ENCODE measurements at regions not wholly inside any gene's neighbourhood (a gene's known extent, or its start where the extent isn't known, plus 50 kb on each side); places are given as distances from the start of the nearest gene placed in this dataset.
"Not testable (repeated sequence)": the region's sequence is repeated elsewhere in the genome, so short reads cannot be mapped to it uniquely, and the experiment has no call there.

DNA sequence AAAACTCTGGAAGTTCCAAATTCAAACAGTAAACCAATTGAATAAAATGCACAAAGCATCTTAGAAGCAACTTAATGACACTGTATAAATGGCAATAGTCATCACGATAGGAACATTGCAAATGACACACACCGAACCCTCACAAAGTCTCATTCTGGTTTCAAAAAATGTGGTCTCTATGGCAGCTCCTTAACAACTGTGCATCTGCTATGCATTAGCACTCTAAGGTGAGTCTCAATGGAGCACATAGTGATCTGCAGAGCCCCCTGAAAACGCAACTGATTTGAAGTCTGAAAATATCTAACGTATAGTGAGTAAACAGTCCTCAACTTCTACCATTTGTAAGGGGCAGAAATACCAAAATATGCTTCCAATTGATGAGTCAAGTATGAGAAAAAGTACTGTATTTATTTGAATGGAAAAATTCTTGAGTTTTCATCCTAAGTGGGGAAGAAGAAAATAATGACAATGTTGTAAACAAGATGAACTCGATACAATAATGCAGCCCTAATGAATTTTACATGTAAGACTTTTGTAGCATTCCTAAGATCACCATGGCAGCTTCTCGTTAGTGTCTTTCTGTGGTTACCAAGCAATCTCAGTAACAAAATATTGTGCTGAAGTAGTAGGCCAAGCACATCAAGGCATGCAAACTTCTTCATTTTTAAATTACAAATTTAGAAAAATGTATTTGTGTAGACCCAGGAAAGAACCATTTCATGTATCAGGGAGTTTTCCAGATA, 517.5 kb upstream of the FAM174A start:
- no peak for DNase-seq (ENCODE audit: low spot score)

DNA sequence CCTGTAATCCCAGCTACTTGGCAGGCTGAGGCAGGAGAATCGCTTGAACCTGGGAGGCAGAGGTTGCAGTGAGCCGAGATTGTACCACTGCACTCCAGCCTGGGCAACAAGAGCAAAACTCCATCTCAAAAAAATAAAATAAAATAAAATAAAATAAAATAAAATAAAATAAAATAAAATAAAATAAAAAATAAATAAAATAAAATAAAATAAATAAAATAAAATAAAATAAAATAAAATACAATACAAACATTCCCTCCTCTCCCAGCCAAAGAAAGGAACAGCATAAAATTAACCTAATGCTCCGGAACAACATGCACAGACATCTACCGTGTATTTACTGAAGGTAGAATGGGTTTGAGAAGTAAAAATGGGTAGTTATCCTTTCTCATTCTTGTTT, 521.9 kb upstream of the FAM174A start:
- not testable (repeated sequence) for DNase-seq (ENCODE audit: low spot score)

DNA sequence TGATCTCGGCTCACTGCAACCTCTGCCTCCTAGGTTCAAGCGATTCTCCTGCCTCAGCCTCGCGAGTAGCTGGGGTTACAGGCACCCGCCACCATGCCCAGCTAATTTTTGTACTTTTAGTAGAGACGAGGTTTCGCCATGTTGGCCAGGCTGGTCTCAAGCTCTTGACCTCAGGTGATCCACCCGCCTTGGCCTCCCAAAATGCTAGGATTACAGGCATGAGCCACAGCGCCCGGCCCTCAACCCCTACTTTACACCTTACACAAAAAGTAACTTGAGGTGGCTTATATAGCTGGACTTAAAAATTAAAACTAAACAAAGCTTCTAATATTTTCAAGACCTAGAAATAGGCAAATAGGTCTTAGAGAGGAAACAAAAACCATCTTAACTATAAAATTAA, 524.0 kb upstream of the FAM174A start:
- not testable (repeated sequence) for DNase-seq (ENCODE audit: low spot score)

DNA sequence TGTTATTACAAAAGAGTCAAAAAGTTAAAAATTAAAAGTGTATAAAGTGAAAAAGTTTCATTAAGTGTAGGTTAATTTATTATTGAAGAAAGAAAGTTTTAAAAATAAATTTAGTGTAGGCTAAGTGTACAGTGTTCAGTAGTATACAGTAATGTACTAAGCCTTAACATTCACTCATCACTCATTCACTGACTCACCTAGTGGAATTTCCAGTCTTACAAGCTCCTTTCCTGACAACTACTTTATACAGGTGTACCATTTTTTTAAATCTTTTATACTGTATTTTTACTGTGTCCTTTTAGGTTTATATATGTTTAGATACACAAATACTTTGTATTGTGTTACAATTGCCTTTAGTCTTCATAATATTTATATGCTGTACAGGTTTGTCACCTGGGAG, 530.2 kb upstream of the FAM174A start:
- no peak for DNase-seq (ENCODE audit: low spot score)

DNA sequence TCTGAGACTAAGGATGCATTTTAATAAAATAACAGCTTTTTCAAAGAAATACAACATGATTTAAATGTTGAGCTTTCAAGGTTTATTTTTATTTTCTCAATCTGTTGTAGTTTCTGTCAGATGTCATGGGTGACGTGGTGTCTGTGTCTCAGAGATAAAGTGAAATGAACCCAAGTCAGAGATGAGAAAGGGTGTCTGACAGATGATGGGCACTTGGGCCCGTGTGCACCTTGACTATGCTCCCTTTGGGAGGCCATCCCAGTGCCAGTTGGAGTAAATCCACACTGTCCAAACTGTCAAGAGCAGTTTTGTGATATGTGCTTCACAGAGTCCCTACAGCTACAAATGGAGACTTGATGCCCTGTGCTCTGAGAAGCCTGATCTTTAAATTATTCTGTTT, 536.9 kb upstream of the FAM174A start:
- no peak for DNase-seq (ENCODE audit: low spot score)

DNA sequence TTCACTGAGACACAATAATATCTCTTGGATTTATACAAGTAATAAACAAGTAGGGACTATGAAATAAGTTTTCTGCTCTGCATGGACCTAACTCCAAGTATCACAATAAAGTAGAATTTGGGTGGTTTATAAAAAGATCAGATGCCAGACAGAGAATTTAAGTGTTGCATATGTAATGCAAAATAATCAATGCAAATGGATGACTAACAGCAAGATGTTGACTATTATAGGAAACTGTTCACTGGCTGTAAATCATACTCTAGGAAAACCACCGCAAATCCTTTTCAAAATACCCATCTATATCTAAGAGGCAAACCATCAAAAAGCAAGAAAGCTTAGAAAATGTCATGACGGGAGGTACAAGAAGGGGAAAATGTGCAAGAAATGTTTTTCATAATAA, 539.8 kb upstream of the FAM174A start:
- no peak for DNase-seq (ENCODE audit: low spot score)

DNA sequence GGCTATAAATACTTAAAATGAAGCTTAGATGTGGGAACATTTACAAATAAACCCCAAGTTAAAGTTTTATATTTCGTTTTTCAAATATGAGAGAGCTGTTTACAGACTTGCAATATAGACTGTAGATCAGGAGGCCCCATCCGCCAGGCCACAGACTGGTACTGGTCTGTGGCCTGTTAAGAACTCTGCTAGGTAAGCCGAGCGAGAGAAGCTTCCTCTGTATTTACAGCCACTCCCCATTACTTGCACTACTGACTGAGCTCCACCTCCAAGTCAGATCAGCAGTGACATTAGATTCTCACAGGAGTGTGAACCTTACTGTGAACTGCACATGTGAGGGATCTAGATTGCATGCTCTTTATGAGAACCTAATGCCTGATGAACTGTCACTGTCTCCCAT, 561.4 kb upstream of the FAM174A start:
- no peak for DNase-seq (ENCODE audit: low spot score)

DNA sequence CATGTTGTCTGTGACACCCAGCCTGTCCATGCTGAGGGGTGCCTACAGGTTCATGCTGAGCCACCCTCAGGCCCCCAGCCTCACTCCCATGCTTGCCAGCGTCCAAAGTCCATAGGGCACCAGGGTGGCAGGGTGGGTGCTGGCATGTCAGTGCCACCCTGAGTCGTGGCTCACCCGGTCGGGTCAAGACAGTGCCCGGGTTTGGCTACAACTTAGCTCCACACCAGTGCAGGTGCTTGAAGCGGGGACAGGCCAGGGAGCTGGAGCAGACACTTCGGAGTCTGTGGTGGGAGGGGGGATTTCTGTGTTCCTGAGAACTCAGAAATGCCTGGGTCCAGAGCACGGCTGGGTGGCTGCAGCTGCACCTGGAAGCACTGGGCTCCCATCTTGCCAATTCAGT, 579.2 kb upstream of the FAM174A start:
- DNase-seq (ENCODE audit: low spot score) = no peak

DNA sequence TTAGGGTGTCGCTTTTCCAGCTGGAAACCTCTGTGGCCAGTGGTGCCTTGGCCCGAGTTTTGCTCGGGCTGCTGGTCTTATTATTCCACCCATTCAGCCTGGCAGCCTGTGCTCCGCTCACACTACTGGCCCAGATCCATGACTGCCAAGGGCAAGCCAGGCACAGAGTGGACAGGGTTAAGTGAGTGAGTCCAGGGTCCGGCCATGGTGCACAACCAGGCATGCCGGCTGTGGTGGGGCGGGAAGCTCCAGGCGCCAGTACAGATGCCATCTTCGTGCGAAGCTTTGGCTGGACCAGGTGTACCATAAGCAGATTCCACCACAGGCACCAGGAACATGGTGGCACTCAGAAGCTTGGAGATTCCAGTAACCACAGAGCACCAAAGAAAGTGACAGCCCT, 580.2 kb upstream of the FAM174A start:
- DNase-seq (ENCODE audit: low spot score) = no peak

DNA sequence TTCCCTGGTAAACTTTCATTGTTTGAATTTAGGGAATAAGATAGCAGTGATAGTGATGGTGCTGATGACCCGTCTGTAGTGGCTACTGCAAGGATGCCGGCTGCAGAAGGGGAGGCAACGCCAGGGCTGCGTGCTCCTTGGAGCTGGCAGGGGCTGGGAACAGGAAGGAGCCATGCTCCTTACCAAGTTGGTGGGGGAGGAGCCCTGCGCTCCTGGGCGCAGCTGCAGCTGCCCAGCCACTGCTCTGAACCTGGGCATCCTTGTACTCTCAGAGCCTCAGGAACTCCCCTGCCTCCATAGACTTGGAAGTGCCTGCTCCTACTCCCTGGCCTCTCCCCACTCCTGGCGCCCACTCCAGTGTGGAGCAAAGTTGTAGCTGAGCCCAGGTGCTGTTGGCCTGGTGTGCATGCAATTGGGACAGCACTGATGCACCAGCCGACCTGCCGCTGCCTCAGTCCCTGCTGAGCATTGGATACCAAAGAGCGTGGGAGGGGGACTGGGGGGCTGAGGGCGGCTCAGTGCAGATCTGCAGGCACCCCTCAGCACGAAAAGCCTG, 585.1 kb upstream of the FAM174A start:
- no peak for DNase-seq (ENCODE audit: low spot score)

DNA sequence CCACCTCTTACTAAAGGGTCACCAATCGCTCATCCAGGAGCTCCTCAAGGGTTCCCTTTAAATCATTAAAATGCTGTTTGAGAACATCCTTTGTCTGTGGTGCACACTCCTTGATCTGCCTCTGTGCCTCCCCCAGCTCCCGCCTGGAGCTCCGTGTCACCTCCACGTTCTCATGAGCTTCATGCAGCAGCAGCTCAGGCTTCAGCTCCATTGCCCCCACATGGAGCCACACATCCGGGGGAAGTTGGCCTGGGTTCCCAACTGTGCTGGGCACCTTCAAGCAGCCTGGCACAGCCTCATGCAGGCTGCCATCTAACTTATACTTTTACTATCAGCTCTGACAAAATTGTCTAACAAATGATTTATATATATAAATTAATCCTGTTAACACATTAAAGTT, 585.8 kb upstream of the FAM174A start:
- no peak for DNase-seq (ENCODE audit: low spot score)

DNA sequence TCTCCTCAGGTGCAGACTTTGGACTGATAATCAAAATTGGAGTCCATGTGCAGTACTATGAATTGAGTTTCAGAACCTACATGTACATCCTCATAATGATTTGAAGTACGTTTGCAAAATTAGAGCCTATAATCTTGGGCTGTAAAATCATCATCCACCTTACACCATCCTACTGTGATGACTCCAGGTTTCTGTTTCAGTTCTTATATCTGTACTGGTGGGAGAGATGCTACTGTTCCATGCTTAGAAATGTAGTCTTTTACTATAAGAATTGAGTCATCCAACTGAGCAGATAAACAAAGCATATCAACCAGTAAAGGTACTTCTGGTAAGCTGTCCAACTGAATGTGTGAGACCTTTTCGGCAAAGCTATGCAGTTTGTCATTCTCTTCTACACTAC, 586.3 kb upstream of the FAM174A start:
- DNase-seq (ENCODE audit: low spot score) = no peak

DNA sequence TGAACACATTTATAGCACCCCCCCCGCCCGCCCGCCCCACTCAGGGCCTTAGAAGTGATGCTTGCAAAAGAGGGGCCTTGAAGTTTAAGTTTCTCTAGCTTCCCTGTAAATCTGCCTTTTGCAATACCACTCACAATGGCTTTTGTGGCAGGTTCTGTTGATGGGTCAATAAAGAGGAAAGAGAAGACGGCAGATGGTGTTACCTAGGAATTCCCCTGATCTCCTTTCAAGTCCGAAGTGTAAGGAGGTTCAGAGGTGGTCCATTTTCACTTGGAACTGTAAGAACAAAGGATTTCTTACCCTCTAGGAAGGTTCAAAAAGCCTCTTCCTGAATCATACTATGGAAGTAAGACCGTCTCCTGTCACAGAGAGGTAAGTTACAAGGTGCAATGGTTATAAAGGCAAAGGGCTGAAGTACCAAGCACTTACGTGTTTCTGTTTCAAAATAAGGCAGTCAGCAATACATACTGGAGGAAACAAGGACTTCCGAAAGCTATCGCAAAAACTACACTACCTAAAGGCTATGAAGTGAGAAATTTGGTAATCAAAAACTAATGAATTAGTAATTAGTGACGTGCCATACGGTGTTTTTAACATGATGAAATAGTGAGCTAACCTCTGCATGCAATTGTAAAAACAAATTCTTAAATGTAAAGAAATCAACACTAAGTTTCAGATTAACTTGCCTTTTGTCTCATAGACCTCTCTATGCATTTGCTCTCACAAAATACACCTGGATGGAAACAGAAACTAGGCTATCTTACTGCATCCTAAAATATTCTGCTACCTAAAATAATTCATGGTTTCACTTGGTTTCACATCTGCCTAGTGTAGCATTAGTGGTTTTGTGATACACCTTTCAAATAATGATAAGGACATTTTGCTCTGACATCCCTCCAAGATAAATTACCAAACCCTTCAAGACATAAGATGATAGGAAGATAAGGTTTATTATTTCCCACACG, 589.4 kb upstream of the FAM174A start:
- no peak for DNase-seq (ENCODE audit: low spot score)

DNA sequence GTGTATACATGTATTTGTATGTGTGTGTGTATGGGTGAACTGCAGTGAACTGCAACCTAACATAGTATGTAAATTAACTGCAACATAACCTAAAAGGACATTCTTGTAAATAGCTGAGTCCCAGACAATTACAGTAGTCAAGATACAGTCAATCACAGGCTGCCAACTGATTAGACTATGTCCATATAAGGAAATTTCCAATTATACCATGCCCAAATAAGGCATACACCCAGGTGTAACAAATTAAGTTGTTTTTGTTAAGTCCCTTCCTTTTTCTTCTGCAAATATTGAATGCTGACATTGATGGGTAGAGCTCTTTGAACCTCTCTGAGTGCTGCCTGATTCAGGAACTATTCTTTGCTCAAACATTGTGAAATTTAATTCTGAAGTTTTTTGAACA, 594.6 kb upstream of the FAM174A start:
- no peak for DNase-seq (ENCODE audit: low spot score)

DNA sequence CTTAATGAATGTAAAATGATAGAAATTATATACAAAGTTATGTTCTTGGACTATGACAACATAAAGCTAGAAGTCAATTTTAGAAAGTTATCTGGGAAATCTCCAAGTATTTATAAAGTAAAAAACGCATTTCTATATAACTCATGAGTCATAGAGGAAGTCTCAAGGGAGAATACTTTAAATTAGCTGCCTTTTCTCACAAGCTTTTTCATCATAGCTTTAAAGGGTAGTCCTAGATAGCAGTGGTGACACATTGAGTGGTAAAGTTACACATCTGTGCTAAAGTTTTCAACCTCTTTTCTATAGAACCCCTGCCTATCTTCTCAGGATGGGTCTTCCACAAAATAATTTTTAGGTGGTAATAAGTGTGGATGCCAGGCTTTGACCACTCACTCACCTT, 598.3 kb upstream of the FAM174A start:
- no peak for DNase-seq (ENCODE audit: low spot score)

DNA sequence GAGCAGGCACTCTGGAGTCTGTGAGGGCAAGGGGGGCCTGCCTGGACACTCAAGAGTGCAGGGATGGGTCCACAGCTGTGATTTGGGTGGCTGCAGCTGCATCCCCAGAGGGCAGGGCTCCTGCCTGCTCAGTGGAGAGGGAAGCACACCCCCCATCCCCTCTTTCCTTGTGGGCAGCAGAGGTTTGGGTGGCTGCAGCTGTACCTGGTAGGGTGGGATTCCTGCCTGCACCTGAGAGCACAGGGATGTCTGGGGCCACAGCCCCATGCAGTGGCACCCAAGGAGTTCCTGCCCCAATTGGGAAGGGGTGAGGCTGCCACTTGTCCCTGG, 605.4 kb upstream of the FAM174A start:
- no peak for DNase-seq (ENCODE audit: low spot score)

DNA sequence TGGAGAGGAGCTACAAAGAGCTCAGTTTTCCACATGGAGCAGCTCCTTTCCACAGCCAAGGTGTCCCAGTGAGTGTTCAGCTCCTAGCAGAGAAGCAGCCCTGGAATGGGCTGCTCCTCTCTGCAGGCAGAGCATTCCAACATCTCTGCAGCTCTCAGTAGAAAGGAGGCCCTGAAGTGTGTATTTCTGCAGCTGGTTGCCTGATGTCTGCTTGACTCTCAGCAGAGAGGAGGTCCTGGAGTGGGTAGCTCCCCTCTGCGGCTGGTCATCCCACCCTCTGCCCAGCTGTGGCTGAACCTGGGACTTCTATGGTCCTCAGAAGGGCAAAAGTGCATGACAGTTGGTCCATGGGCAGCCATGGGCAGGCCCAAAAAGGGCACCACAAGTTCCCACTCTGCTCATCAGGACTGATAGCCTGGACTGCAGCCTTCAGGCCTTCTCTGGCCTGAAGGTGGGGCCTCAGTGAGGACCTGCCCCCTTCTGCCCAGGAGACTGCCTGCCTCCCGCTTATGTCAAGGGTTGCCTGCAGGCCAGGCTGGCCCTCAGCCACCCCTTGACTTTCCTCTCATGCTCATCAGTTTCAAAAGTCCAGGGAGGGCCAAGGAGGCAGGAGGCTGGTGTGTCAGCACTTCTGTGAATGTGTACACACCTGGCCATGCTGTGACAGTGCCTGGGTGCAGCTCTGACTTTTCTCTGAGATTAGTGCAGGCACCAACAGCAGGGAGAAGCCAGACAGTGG, 605.9 kb upstream of the FAM174A start:
- no peak for DNase-seq (ENCODE audit: low spot score)

DNA sequence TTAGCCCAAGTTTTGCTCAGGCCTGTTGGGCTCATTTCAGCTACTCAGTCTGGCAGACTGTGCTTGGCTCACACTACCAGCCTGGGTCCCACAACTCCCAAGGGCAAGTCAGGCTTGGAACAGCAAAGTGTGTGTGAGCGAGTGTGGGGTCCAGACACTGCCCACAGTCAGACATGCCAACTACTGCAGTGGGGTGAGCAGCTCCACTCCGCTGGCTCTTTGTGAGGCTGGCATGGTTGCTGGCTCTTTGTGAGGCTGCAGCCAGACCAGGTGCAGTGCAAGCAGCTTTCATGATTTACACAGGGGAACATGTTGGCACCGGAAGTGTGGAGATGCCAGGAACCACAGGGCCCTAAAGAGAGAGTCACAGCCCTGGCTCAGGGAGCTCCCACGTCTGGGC, 606.7 kb upstream of the FAM174A start:
- DNase-seq (ENCODE audit: low spot score) = no peak

DNA sequence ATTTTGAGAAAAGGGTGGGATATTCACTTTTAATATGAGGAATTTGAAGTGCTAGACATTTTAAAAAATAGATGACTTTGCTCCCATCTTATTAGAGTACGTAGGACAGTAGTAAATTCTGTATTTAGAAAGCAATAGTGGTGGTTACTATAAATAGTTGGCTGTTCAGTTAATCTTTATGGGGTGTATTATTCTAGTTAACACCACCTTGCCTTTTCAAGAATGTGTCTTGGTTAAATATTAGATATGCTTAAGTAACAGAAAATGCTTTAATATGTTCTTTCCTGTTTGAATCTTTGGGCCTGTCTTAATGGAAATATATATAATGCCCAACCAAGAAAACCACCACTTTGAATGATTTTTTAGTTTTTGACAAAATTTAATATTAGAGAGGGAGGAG, 608.7 kb upstream of the FAM174A start:
- DNase-seq (ENCODE audit: low spot score) = no peak

DNA sequence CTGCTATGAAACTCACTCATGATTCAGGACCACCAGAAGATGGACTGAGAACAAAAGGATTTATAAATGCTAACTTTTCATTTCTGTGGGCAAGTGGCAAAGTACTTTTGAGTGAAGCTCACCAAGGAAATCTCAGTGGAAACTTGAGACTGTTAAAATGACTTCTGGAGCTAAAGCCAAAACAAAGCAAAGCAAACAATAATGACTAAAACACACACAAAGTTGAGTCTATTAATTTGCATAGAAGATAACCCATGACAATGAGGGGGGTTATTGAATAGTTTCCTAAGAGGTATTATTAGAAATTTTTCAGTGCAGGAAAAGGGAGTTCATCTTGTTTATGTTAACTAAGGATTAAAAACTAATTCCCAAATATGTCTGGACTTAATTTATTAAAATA, 612.8 kb upstream of the FAM174A start:
- DNase-seq (ENCODE audit: low spot score) = no peak

DNA sequence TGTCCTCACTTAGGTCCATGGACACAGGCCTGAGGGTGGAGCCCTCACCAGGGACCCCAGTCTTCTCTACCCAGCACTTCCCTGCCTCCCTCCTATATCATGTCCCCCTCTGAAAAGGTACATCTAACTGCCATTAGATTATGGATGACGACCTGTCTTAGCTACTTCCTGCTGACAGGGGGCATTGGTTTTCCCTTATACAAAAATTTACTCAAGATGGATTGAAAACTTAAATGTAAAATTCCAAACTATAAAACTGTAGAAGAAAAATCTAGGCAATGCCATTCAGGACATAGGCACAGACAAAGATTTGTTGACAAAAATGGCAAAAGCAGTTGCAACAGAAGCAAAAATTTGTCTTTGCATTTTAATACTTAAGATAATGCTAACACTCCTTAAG, 623.2 kb upstream of the FAM174A start:
- DNase-seq (ENCODE audit: low spot score) = no peak

DNA sequence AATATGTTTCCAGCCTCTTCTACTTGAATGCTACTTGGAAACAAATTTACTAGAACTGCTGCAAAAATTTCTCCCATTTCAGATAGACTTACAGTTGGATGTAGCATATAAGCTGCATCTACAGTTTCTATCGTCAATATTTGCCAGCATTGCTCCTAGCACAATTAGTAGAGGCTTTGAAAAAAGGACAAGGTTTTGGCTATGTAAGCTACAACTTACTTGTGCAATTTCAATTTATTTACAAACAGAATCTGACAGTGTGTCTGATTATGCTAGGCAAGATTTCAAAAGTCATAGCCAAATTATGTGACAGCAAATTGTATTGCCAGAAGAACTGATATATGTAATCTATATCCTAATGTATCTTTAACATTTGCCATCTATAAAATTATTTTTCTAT, 628.4 kb upstream of the FAM174A start:
- DNase-seq (ENCODE audit: low spot score) = no peak

DNA sequence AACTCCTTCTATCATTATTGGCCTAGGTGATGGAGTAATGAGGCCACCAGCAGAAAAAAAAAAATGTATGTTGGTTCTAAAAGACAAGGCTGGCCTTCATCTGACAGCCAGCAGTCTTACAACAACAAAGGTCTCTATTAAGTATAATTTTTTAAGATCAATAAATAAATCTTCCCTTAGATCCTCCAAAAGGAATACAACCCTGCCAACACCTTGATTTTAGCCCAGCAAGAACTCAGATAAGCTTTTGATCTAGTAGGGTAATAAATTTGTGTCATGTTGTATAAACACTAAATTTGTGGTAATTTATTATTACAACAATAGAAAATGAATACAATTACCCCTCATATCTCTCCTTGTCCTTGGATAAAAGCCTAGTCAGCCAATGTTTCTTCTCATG, 633.2 kb upstream of the FAM174A start:
- no peak for DNase-seq (ENCODE audit: low spot score)
